Breast epithelium (tissue), 3 donors: ENCODE measurements at regions not wholly inside any gene's neighbourhood (a gene's known extent, or its start where the extent isn't known, plus 50 kb on each side); places are given as distances from the start of the nearest gene placed in this dataset.

Experiments used
- POLR2AphosphoS5 ChIP-seq, 3 donors: sonication (generic); formaldehyde crosslinking; IDR thresholded peaks; one replicate each; pipeline ENCODE4 v1.6.1; 2017; ENCODE audit warnings: antibody characterized with exemption in 3 of 3
- TF ChIP-seq, protein P1 (sequence below), 3 donors: fragments of 450-650 bp; IDR thresholded peaks; one replicate each; pipeline ENCODE4 v1.5.1; 2016 to 2017; ENCODE audit warnings: antibody characterized with exemption in 3 of 3, mild to moderate bottlenecking in 3 of 3, moderate library complexity in 3 of 3

DNA sequence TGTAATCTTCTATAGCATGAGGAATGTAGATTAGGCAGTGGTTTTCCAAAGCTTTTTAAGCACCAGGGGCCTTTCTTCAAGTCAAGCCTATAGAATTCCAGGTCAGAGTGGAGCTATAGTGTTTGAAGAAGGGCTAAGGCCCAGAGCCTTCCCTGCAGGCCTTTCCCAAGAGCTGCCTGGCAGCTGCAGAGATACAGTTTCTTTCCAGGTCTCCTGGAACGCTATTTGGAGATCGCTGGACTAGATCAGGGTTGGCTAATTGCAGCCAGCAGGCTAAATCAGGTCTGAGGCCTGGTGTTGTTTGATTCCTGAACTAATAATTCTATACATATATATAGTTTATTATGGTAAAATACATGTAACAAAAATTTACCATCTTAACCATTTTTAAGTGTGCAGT is 319.0 kb upstream of the SPRED2 start:
- TF ChIP-seq, protein P1, sequence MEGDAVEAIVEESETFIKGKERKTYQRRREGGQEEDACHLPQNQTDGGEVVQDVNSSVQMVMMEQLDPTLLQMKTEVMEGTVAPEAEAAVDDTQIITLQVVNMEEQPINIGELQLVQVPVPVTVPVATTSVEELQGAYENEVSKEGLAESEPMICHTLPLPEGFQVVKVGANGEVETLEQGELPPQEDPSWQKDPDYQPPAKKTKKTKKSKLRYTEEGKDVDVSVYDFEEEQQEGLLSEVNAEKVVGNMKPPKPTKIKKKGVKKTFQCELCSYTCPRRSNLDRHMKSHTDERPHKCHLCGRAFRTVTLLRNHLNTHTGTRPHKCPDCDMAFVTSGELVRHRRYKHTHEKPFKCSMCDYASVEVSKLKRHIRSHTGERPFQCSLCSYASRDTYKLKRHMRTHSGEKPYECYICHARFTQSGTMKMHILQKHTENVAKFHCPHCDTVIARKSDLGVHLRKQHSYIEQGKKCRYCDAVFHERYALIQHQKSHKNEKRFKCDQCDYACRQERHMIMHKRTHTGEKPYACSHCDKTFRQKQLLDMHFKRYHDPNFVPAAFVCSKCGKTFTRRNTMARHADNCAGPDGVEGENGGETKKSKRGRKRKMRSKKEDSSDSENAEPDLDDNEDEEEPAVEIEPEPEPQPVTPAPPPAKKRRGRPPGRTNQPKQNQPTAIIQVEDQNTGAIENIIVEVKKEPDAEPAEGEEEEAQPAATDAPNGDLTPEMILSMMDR (IDR thresholded peaks at IDR 0.05), result no peak
- TF ChIP-seq POLR2AphosphoS5 (IDR thresholded peaks at IDR 0.05), result no peak
